HG02610 (cell line): ENCODE measurements at regions not wholly inside any gene's neighbourhood (a gene's known extent, or its start where the extent isn't known, plus 50 kb on each side); places are given as distances from the start of the nearest gene placed in this dataset.

ENCODE experiments used
- ATAC-seq: cut with Tn5 transposase; IDR thresholded peaks from one replicate; pipeline ENCODE4 v1.9.1; 2021; ENCODE audit warnings: mild to moderate bottlenecking, moderate library complexity; ENCODE audit not compliant: unreplicated experiment

DNA sequence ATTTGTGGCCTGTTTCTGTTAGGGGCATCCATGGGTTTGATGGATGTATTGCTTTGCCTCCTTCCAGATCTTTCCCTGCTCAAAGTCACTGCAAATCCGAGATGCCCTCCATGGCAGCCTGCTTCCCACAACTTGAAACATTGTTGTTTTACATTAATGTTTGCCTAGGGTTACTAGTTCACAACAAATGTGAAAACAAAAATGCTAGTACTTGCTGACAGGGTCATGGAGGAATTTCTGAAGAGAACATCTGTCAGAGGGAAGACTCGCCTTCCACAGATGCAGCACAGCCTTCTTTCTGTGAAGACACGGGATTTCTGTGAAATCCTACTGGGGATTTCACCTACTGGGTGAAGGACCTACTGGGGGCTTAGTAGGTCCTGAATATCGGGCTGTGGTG, 260.0 kb upstream of the FN1 start:
- ATAC-seq = no peak

DNA sequence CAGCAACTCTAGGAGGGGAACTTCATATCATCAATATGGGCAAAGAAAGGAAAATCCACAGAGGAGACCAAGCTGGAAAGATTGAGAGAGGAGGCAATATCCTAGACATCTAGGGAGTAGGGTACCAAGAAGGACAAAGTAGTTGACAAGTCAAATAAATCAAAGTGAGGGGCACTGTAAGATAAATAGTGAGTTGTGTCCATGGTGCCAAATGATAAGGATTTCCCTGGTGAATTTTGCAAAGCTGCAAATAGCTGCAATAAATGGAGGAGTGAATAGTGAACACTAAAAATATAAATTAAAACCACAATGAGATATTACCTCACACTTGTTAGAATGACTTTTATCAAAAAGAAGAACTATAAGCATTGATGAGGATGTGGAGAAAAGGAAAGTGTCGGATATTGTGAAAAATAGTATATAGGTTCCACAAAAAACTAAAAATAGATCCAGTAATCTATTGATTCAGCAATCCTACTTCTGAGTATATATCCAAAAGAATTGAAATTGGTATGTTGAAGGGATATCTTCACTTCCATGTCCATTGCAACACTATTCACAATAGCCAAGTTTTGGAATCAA, 258.2 kb upstream of the FN1 start:
- ATAC-seq = no peak

DNA sequence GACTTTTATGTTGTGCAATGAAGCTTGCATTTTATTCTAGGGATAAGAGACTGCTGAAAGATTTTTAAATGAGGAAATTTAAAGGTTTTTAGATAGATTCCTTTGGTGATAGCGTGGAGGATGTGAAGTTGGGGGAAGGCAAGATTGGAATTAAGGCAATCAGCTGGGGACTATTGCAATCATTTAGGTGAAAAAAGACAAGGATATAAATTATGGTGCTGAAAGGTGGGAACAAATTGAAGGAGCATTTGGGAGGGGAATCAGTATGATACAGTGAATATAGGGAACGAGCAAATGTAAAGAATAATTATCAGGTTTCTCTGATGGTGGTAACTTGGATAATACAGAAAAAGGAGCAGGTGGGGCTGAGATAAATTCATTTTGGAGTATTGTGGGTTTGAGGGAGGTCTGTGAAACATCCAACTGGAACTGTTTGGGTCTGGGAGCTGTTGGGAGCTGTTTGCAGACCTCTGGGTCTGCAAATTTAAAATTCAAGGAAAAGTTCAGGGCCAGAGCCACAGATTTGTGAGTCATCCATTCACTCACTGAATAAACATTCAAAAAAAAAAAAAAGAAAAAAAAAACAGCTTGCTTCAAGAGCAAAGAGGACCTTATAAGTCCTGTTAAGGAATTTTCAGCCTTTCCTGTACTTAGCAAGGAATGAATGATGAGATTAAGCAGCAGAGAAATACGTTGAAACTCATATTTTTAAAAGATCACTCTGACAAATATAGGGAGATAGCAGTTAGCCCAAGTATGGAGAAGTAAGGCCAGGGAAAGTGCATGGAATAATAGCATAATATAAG, 257.5 kb upstream of the FN1 start:
- ATAC-seq = no peak

DNA sequence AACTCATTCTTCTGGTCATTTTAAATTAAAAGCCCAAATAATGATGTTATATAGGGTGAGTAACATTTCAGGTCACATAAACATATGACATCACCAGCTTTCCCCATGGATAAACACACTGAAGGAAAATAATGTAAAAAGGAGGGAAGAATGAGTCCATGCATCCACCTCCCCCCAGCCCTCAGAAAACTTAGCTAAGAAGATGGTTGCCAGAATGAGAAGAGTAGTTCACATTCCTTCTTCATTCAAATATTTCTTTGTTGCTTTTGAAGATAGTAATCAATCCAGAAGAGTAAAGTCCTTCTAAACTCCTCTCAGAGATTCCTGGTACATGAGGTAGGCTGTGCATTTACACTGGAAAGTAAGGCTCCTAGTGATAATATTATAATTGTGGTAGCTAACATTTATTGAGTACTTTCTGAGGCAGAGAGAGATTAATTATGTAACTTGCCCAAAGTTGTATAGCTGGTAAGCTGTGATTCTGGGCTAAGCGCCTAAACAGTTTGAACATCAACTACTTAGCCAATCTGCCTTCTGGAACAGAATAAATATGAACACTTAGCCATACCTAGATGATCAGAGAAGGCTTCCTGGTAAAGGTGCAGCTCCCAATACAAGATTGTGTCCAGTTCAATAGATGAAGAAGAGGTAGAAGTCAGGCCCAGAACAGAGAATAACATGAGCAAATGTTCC, 256.7 kb upstream of the FN1 start:
- no peak for ATAC-seq

DNA sequence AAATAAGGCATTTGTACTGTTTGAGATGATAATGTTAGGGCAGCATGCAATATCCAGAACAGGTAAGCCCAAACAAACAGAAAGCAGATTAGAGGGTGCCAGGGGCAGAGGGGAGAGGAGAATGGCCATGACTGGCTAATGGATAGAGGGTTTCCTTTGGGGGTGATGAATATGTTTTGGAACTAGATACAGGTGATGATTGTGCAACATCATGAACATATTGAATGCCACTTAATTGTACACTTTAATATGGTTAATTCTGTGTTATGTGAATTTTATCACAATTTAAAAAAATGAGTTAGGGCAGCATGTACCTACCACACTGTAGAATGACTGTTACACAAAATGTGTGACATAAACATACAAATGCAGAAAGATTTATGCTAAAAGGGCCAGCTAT, 255.5 kb upstream of the FN1 start:
- no peak for ATAC-seq

DNA sequence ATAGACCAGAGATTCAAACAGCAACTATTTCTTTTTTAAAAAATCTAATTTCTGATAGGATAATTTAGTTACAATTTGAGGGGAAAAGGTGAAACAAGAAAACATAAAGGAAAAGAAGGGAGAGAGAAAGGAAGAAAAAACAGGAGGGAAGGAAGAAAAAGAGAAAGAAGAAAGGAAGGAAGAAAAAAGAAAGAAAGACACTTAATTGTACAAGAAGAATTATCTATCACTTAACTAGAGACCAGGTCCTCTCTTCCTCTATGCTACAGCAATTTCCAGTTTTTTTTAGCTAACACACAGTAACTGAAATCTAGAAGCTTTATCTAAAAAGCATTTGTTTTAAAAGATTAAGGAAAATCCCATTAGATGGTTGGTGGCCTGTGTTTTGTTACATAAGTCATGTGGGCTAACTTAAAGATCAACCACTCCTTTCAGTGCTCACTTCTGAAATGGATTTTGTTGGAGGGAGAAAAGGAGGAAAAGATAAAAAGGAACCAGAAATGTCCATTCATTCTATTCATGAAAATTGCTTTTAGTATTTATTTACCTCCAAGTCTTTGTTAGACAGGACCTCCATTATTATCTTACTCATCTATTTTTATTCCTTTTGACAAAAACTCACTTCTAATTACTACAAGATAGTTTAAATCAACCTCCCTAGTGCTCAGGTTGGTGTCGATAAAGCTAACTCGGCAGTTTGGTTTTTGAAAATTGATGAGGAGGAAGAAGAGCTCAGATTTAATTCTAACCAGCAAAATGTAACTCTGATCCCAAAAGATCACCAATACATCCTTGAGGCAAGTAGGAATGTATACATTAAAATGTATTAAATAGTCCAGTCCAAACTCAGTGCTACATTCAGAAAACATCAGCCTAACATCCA, 251.5 kb upstream of the FN1 start:
- no peak for ATAC-seq

DNA sequence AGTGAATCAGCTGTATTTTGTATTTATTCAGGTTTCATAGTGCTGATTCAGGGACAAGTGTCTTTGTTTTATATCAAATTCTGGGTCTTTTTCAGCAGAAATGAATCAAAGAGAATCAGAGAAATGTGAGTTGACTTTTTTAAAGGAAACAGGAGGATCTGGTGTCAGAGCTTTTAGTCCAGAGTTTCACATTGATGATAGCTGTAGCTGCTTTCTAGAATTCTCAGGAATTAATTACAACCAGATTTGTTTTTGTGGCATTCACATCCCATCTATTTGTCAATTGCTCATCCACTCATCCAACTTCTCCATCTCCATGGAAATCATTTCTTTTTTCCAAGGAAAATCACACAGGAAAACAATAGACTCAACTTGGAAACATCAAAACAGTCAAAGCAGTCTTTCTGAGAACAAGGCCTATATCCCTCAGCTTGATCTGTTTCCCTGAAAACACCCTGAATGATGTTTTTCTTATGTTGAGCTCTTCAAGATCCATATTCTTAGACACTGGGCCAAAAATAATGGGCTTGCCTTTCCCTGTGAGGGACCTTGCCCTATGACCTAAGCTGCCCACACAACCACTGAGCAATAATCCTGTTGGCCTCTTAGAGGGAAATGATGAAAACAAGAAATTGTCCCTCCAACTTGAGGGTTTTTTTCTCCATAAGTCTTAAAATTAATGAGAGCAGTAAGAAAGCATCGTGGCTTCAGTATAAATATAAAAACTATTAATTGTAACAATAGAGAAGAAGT, 249.5 kb upstream of the FN1 start:
- ATAC-seq = no peak

DNA sequence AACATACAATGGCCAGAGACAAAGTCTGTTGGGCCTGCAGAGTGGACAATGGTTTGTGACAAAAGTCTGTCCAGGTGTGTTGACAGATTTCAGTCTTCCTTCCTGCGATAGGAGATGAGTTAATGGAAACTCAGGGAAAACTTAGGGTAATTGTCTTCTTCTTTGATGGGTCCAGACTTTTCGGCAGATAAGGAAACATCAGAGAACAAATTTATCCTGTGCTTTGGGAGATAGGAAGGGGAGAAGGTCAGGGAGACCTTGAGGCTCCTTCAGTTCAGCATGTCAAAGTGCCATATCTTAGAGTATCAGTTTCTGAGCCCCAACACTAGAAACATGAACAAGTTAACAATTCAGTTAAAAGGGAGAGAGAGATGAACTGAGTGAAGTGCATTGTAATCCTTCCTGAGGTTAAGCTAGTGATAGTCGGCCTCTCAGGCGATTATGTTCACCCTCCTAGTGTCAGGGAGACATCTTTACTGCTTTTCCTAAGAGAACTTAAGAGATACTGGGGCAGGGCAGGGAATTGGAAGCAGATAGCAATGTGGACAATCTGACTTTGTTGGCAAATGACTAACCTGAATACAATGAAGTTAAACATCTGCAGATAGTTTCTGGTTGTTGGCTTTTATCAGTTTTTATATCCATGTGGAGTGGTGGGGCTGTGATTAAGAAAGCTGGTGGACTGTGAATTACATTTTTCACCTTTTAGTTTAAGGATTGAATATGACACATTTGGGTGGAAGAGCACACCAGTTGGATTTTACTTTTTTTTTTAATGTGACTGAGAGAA, 248.8 kb upstream of the FN1 start:
- ATAC-seq = no peak

DNA sequence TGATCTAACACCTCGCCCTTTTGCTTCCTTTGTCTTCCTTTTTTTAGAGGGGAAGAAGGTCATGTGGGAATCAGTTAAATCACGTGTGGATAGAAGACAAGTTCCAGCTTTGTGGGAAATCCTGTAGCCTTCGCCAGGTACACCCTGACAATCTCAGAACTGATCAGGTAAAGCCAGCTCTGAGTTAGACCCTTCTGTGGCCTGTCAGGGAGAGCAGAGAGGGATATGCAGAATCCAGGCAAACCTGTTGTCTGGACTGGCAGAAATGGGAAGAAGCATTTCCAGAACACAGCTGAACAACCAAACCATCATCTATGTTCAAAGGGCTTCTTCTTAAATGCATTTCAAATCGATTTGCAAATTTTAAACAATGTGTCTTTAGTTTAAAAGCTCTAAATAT, 247.4 kb upstream of the FN1 start:
- ATAC-seq = no peak

DNA sequence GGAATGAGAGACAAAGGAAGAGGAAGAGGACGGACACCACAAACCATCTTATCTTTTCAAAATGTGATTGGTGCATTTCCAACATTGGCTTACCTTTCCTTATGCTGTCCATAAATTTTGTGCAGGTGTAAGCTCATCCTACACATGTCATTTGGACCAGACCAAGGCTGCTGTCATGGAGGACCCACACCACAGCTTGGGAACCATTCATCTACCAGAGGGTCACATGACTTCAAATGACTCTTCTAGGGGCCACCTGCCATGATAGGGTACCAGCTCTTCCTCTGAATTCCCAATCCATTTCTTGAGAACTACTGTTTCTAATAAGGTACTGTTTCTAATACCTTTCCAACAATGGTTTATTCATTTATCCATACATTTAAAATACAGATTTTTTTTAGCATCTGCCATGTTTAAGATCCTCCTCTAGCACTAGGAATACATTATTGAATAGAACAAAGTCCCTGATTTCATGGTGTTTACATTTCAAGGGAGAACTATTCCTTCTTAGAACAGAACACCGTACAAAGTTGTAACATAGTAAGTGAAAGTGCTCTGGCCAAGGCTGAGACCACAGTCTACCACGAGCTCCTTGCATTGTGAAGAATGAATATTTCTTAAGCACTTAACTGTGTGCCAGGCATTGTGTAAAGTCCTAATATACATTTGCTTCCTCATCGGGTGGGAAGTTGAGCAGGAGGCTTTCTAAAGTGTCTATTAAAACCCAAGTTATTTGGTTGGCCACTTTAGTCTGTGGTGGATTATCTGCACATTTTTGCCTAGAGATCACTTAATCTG, 246.1 kb upstream of the FN1 start:
- no peak for ATAC-seq

DNA sequence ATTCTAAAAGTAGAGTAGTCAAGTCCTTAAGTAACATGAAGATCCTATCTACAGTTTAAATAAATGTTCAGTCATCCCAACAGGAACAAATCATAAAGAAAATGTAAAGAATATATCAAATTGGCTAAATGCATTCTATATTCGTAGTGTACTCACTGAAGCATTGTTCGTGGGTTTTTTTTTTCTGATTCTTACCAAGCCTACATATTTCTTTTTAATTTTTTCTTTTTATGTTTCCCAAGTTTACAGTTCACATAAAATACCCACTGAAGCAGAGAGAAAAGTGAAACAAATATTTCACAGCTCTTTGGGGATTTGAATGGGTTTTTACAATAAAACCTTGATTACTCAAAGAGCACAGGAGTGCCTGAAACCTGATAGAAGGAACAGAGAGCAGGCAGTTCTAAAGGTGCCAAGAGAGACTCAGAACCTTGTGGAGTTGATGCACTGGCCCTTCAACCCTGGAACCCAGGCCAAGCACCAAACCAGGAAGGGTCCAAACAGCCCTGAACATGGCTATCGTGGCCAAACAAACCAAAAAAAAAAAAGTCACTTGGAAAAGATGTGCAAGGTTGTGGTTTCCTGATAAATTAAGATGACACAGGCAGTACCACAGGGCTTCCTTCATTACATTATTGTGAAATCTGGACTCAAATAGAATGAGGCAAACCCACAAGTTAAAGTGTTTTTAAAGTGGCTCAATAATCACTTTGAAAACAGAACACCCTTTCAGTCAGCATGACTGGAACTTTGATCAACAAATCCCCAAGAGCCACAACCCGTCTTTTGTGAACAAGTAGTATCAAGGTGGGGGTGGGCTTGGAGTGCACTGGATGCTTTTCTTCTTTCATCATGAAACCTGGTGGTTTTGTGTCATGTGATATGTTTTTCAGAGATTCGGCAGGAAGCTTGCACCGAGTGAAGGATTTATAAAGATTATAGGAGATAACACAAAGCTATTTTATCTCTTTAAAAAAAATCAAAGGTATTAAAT, 245.0 kb upstream of the FN1 start:
- ATAC-seq = peak; percentile 56

DNA sequence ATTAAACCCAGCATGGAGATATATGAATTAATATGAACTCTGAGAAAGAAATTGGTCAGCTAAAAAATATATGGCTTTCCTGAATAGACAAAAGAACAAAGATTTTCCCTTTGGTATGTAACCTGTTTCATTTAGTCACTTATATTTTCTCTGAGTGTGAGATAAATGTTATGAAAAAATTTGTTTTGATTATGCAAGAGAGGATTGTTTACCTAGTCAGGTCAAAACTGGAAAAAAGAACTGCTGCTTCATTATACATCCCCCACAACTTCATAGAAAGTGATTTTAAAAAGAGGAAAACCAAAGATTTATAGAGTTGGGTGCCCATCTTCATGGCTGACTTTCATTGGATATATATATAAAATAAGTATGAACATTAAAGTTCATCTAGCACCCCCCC, 242.2 kb upstream of the FN1 start:
- no peak for ATAC-seq

DNA sequence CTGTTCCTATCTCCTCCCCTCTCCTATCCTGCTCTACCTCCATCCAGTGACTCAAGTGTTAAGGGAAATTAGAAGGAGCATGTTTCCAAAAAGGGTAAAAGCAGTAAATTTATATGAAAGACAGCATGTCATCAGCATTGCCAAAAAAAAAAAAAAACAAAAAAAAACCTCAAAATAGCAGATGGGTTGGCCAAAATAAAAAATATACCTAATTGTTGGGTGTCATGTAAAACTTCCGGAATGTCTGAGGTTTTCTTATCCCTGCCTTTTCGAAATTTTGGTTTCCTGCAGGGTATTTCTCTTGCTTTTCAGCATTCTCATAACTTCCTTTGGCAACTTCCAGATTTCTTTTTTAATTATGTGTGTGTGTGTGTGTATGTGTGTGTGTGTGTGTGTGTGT, 241.6 kb upstream of the FN1 start:
- no peak for ATAC-seq

DNA sequence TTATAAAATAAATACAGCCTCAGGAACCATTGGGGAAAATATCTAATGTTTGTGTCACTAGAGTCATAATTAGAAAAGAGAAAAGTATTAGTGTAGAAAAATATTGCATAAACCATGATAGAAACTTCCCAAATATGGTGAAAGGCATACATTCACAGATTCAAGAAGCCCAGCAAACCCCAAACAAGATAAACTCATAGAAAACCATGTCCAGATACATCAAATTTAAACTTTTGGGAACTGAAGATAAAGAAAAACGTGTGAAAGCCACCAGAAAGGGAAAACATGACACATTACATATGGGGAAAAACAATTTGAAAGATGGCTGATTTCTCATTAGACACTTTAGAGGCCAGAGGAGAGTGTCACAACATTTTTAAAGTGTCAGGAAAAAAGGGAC, 236.5 kb upstream of the FN1 start:
- ATAC-seq = no peak

DNA sequence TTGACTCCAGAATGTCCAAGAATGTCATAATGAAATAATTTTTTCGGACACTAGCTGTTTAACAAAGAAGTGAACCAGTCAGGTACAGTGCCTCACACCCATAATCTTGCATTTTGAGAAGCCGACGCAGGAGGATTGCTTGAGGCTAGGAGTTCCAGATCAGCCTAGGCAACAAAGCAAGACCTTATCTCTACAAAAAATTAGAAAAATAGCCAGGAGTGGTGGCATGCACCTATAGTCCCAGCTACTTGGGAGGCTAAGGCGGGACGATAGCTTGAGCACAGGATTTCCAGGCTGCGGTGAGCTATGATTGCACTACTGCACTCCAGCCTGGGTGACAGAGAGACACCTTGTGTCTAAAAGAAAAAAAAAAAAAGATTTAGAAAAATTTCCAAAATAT, 235.8 kb upstream of the FN1 start:
- no peak for ATAC-seq

DNA sequence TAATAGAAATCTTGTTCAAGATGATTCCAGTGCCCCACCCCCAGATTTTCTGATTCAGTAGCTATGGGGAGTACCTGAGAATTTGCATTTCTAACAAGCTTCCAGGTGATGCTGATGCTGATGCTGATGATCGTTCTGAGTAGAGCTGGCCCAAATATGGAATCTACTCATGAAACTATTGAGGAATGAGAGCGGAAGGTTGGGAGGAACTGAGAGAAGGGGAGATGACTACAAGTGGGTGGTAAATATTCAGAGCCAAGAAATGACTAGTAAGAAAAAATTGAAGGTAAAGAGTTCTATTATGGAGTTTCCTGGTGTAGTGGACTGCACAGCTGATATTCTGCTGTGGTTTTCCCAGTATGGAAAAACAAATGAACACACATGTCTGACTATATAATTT, 235.4 kb upstream of the FN1 start:
- ATAC-seq = no peak

DNA sequence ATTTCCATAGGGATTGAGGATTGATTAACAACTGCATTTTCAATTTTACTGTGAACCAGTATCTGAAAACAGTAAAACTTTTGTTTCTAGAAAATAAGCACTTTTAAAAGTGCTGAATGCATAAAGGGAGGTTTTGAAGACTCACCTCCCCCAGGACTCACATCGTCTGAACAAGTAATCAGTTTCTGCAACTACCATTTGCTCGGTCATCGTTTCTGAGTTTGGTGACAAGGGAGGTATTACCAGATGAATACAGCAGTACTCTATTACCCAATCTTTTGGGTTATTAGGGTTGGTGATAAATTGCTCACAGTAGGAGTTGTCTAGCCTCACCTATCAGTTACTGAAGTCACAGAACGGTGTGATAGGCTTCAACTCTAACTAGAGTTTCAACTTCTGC, 234.5 kb upstream of the FN1 start:
- ATAC-seq = no peak

DNA sequence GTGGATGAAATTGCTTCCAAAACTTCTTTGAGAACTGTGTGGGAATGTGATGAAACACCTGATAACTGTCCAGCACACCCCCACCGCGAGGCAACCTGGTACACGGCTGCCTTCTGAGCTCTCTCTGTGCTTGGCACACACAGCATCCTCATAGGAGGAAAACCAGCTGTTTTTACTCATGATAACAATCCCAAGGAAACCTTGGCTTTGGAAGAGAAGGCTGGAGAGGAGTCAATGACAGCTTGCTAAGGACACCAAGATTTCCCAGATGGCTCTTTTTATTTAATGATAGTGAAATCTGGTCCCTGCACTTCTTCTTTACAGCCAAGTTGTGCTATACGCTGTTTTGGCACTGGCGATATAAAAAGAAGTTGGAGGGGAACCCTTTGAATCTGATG, 232.5 kb upstream of the FN1 start:
- ATAC-seq = no peak
